KMS-11 (cell line): ENCODE measurements at regions not wholly inside any gene's neighbourhood (a gene's known extent, or its start where the extent isn't known, plus 50 kb on each side); places are given as distances from the start of the nearest gene placed in this dataset.

Experiments used
- H2AFZ ChIP-seq: fragments of 200-600 bp; sonication (generic); 2 replicates; pipeline ENCODE4 v1.6.1; 2016; ENCODE audit warnings: antibody characterized with exemption, mixed run types, low read depth
- H3K27ac ChIP-seq: fragments of 200-600 bp; sonication (generic); 2 replicates; pipeline ENCODE4 v1.6.1; 2016; ENCODE audit warnings: mild to moderate bottlenecking, mixed run types
- H3K27me3 ChIP-seq: fragments of 200-600 bp; sonication (generic); 2 replicates; pipeline ENCODE4 v1.6.1; 2017; ENCODE audit warnings: mild to moderate bottlenecking, low read depth, mixed run types, moderate library complexity; ENCODE audit not compliant: insufficient read depth
- H3K36me3 ChIP-seq: fragments of 200-600 bp; sonication (generic); 2 replicates; pipeline ENCODE4 v1.6.1; 2017; ENCODE audit warnings: mild to moderate bottlenecking, mixed run types; ENCODE audit not compliant: insufficient read depth
- H3K4me1 ChIP-seq: fragments of 200-600 bp; sonication (generic); 2 replicates; pipeline ENCODE4 v1.6.1; 2016; ENCODE audit warnings: mild to moderate bottlenecking, low read depth, mixed run types; ENCODE audit not compliant: poor library complexity, severe bottlenecking
- H3K4me2 ChIP-seq: fragments of 200-600 bp; sonication (generic); 2 replicates; pipeline ENCODE4 v1.7.0; 2016; ENCODE audit warnings: mild to moderate bottlenecking, mixed run types
- H3K4me3 ChIP-seq: fragments of 200-600 bp; sonication (generic); IDR thresholded peaks from 2 replicates; pipeline ENCODE4 v1.6.1; 2017; ENCODE audit warnings: low read depth, low read length, mixed read lengths; ENCODE audit not compliant: insufficient read depth
- H3K79me2 ChIP-seq: fragments of 200-600 bp; sonication (generic); 2 replicates; pipeline ENCODE4 v1.6.1; 2016; ENCODE audit warnings: low read depth, mixed run types; ENCODE audit not compliant: insufficient read depth
- H3K9ac ChIP-seq: fragments of 200-600 bp; sonication (generic); 2 replicates; pipeline ENCODE4 v1.6.1; 2016; ENCODE audit warnings: mild to moderate bottlenecking, mixed run types
- H4K20me1 ChIP-seq: fragments of 200-600 bp; sonication (generic); 2 replicates; pipeline ENCODE4 v1.6.1; 2016; ENCODE audit warnings: mild to moderate bottlenecking, mixed run types; ENCODE audit not compliant: insufficient read depth
- CTCF ChIP-seq: fragments of 200-600 bp; sonication (generic); conservative IDR thresholded peaks from 2 replicates; pipeline ENCODE4 v1.6.1; 2017; ENCODE audit warnings: low read depth, mild to moderate bottlenecking, antibody characterized with exemption, low read length, moderate library complexity, mixed read lengths

- Histone ChIP-seq H3K27ac (no peak overlapping the region), H3K4me3 (no peak overlapping the region), H3K4me2 (no peak overlapping the region), H3K4me1 (peaks cover 25% of the 10 kb centered on the region), H3K9ac (no peak overlapping the region), H3K36me3 (no peaks in the 10 kb centered on the region), H3K79me2 (no peaks in the 10 kb centered on the region), H2AFZ (no peak overlapping the region), H3K27me3 (no peaks in the 10 kb centered on the region), H4K20me1 (no peaks in the 10 kb centered on the region)
- TF ChIP-seq CTCF, result no peak
Observed at GRCh38 chr6:71491844-71492243, 203.2 kb downstream of the OGFRL1 start.

GRCh38 chr6:71492668-71493067 lies 204.1 kb downstream of the OGFRL1 start:
- no peak for TF ChIP-seq CTCF

DNA sequence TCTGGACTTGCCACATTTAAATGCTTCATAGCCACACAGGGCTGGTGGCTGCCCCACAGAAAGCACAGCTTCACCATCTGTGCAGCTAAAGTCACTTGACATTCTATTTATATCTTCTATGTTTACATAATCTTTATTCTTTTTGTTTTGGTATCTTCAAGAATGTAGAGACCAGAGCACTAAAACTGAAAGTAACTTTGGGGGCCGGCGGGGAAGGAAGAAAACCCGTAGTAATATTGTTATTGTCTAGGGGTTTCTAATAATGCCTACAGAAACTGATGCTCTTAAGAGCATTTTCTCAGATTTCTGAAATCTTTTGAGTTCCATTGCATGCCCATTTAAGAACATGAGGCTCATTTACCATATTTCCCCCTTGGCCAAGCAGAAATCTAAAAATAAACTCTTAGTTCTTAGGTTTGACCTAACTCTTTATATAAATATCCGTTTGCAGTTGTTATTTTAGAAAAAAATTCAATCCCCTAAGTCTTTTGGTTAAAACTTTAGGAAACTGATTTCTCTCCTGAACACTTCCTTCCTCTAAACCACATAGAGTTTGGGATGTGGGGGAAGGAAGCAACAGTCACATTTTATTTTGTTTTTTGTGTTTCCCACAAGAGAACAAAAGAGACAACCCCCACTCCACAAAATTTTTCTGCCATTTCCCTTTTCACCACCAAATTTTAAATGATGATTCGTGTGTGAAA lies 207.6 kb downstream of the OGFRL1 start:
- H3K4me3 ChIP-seq, result no peak overlapping the region
- TF ChIP-seq CTCF, result no peak
- peaks cover 27% of the 10 kb centered on the region for H3K4me1 ChIP-seq
- H3K36me3 ChIP-seq, result no peaks in the 10 kb centered on the region
- H4K20me1 ChIP-seq, result no peaks in the 10 kb centered on the region
- H3K27ac ChIP-seq, result peak overlapping the region; percentile 54
- H3K79me2 ChIP-seq, result no peaks in the 10 kb centered on the region
- no peak overlapping the region; the same call in 1 of the 2 replicates for H3K9ac ChIP-seq
- peak overlapping the region; percentile 44 for H3K4me2 ChIP-seq
- peak overlapping the region; percentile 13; the same call in 1 of the 2 replicates for H2AFZ ChIP-seq
- H3K27me3 ChIP-seq, result no peaks in the 10 kb centered on the region

More at GRCh38 chr6:71492668-71493067, 204.1 kb downstream of the OGFRL1 start:
- H3K36me3 ChIP-seq, result no peaks in the 10 kb centered on the region
- no peaks in the 10 kb centered on the region for H3K27me3 ChIP-seq
- no peak overlapping the region for H2AFZ ChIP-seq
- peaks cover 27% of the 10 kb centered on the region for H3K4me1 ChIP-seq
- no peak overlapping the region for H3K27ac ChIP-seq
- H3K9ac ChIP-seq, result no peak overlapping the region
- H3K79me2 ChIP-seq, result no peaks in the 10 kb centered on the region
- no peaks in the 10 kb centered on the region for H4K20me1 ChIP-seq
- H3K4me3 ChIP-seq, result no peak overlapping the region
- H3K4me2 ChIP-seq, result no peak overlapping the region

DNA sequence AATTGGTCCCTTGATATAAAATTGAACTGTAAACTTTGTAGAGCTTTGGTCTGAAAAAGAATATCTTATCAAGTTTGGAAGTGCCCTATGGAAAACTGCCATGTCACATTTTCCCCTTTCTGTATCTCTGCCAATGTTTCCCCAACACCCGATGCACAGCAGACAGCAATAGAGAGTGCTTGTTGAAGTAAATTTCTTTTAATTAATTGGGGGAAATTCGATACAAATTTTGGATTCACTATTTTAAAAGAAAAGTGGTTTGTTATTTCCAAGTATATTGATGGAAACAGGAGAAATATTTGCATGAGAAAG lies 208.1 kb downstream of the OGFRL1 start:
- H3K27me3 ChIP-seq, result no peaks in the 10 kb centered on the region
- H3K4me2 ChIP-seq, result peak overlapping the region; percentile 44
- peaks cover 27% of the 10 kb centered on the region for H3K4me1 ChIP-seq
- TF ChIP-seq CTCF, result no peak
- peak overlapping the region; percentile 54; the same call in 1 of the 2 replicates for H3K27ac ChIP-seq
- H4K20me1 ChIP-seq, result no peaks in the 10 kb centered on the region
- H2AFZ ChIP-seq, result no peak overlapping the region
- H3K36me3 ChIP-seq, result no peaks in the 10 kb centered on the region
- H3K79me2 ChIP-seq, result no peaks in the 10 kb centered on the region
- H3K9ac ChIP-seq, result no peak overlapping the region; the same call in 1 of the 2 replicates
- H3K4me3 ChIP-seq, result no peak overlapping the region
